HEK293T (cell line): ENCODE measurements at regions not wholly inside any gene's neighbourhood (a gene's known extent, or its start where the extent isn't known, plus 50 kb on each side); places are given as distances from the start of the nearest gene placed in this dataset.

Experiments used
- BHLHE40 ChIP-seq: fragments of 450-650 bp; IDR thresholded peaks from 2 replicates; pipeline ENCODE4 v1.6.1; 2016; ENCODE audit warnings: mild to moderate bottlenecking, moderate library complexity, borderline replicate concordance
- ELF4 ChIP-seq: fragments of 450-650 bp; IDR thresholded peaks from 2 replicates; pipeline ENCODE4 v1.6.1; 2017; ENCODE audit warnings: antibody characterized with exemption
- FOXA1 ChIP-seq: fragments of 450-650 bp; IDR thresholded peaks from 2 replicates; pipeline ENCODE4 v1.6.1; 2016; ENCODE audit warnings: mild to moderate bottlenecking
- FOXK2 ChIP-seq: fragments of 450-650 bp; IDR thresholded peaks from 2 replicates; pipeline ENCODE4 v1.6.1; 2016; ENCODE audit warnings: mild to moderate bottlenecking
- FOXM1 ChIP-seq: fragments of 450-650 bp; IDR thresholded peaks from 2 replicates; pipeline ENCODE4 v1.6.1; 2017; ENCODE audit warnings: mild to moderate bottlenecking, borderline replicate concordance
- HDGF ChIP-seq: fragments of 450-650 bp; IDR thresholded peaks from 2 replicates; pipeline ENCODE4 v1.6.1; 2017; ENCODE audit warnings: antibody characterized with exemption, borderline replicate concordance
- LEF1 ChIP-seq: fragments of 450-650 bp; IDR thresholded peaks from 2 replicates; pipeline ENCODE4 v1.6.1; 2017; ENCODE audit warnings: mild to moderate bottlenecking, borderline replicate concordance
- SP1 ChIP-seq: fragments of 450-650 bp; IDR thresholded peaks from 2 replicates; pipeline ENCODE4 v1.6.1; 2017
- SUZ12 ChIP-seq: fragments of 450-650 bp; IDR thresholded peaks from 2 replicates; pipeline ENCODE4 v1.6.1; 2016; ENCODE audit warnings: mild to moderate bottlenecking
- TARDBP ChIP-seq: fragments of 450-650 bp; IDR thresholded peaks from 2 replicates; pipeline ENCODE4 v1.6.1; 2016
- ZNF384 ChIP-seq: fragments of 450-650 bp; IDR thresholded peaks from 2 replicates; pipeline ENCODE4 v1.6.1; 2016
- TF ChIP-seq, protein P1 (sequence below): fragments of 450-650 bp; IDR thresholded peaks from 2 replicates; pipeline ENCODE4 v1.6.1; 2016

DNA sequence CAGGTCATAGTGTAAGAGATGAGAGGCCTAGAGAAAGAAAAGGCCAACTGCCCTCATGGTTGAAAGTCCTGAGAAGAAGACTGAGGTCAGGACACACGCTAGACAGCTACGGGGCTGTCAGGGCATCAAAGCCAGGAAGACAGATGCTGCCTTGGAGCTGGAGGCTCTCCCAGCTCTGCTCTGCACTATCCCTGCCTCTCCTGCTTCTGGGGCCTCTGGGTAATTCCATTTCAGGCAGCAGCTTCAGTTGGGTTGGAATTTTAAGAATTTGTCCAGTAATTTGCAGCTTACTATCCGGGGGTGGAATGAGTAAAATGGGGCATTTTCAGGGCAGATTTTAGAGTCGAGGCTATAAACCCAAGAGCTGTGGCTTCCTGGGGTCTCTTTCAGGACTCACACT lies 76.2 kb upstream of the CTAGE1 start:
- TF ChIP-seq FOXM1 (no peak), FOXK2 (no peak), TARDBP (no peak), ZNF384 (no peak), SP1 (no peak), SUZ12 (no peak), FOXA1 (no peak), BHLHE40 (no peak), ELF4 (no peak), HDGF (no peak), LEF1 (no peak)
- TF ChIP-seq, protein P1, sequence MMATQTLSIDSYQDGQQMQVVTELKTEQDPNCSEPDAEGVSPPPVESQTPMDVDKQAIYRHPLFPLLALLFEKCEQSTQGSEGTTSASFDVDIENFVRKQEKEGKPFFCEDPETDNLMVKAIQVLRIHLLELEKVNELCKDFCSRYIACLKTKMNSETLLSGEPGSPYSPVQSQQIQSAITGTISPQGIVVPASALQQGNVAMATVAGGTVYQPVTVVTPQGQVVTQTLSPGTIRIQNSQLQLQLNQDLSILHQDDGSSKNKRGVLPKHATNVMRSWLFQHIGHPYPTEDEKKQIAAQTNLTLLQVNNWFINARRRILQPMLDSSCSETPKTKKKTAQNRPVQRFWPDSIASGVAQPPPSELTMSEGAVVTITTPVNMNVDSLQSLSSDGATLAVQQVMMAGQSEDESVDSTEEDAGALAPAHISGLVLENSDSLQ, result no peak
